ENCODE measurements at regions not wholly inside any gene's neighbourhood (a gene's known extent, or its start where the extent isn't known, plus 50 kb on each side); places are given as distances from the start of the nearest gene placed in this dataset.

GRCh38 chr1:200354243-200354642 is 55.6 kb downstream of the ZNF281 start:
- DNase-seq = no peak

- no peak for DNase-seq
Observed at GRCh38 chr1:200353232-200353631, 56.6 kb downstream of the ZNF281 start.

GRCh38 chr1:200351826-200352549 is 57.8 kb downstream of the ZNF281 start:
- DNase-seq = no peak

DNA sequence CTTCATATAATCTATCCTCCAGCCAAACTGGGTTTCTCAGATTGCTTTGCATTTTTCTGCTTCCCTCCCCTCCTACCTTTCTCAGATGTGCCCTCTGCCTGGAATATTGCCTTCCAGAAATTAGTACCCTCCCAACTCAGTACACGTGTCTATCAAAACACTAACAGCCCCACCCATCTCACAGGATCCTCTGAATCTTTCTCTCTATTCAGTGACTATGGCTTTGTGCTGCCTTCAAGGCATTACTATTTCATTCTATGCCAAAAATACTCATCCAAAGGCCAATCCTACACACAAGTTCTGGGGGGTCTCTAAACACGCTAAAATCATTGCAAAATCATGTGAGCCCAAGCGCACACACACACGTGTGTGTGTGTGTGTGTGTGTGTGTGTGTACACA is 58.4 kb downstream of the ZNF281 start:
- no peak for DNase-seq

GRCh38 chr1:200346700-200347099 is 63.1 kb downstream of the ZNF281 start:
- DNase-seq = no peak

- DNase-seq = no peak
Observed at GRCh38 chr1:200345520-200345919, 64.3 kb downstream of the ZNF281 start.

DNA sequence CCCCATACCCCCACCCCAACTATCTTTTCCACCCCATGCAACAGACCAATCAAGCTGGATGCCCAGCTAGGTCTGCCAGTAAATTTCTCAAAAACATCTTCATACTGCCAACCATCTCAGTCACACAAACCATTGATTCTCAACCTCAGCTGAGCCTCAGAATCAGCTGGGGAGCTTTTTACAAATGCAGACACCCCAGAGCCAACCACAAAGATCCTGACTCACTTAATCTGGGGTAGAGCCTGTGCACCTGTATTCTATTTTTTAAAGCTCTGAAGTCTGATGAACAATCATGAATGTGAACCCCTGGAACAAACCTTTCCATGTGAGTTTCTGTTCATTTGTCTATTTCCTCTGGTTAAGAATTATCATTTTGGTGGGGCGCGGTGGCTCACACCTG is 66.0 kb downstream of the ZNF281 start:
- no peak for DNase-seq

GRCh38 chr1:200342511-200343311 is 67.1 kb downstream of the ZNF281 start:
- DNase-seq = no peak

GRCh38 chr1:200338451-200338850 is 71.4 kb downstream of the ZNF281 start:
- DNase-seq = no peak

DNA sequence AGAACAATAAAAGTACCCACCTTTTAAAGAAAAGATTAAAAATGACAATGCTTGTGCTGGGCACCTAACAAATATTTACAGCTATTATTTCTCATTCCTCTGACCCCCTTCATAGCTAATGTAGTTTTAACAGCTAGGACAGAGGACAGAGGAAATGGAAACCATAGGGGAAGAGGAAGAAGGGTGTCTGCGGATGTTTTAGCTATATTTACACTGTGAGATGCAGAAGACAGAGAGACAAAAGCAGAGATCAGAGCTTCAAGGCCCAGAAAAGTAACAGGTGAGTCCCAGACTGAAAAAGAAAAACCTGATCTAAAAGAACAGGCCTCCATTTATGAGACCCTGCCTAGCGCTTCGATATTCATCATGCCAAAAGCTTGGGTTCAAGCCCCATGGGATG is 72.0 kb downstream of the ZNF281 start:
- no peak for DNase-seq

DNA sequence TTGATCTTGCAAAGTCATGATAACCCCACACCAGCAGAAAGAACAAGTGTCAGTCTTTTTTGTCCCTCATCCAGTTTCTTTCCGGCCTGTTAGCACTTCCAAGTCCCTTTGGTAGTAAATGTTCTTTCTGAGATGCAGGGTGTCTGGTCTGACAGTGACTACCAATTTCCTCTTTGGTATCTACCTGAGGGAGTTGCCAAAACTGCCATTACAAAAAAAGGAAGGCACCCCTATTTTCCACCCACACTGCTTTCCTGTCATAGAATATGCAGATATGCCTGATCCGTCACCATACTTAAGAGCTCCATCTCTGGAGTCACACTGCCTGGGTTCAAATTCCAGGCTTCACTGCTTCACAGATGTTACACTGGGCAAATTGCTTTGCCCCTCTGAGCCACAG is 72.4 kb downstream of the ZNF281 start:
- DNase-seq = no peak

DNA sequence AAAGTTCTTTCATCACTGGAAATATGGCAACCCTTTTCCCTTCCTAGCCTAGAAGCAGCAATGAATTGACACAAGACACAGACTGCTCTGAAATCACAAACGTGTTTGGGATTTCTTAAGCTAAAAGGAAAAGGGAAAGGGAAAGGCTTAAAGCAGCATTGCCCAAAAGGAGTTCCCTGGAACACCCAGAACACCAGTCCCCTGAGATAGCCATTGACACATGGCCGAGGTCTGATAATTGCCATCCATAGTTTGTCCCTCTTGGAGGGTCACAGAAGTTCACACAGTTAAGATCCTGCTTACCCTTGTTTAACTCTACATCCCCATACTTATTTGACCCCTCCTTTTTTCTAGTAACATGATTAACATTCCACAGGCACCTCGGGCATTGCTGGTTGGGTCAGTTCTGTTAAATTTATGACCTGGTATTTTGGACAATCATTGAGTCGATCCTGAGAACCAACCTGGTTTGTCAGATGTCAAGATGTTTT is 72.9 kb downstream of the ZNF281 start:
- no peak for DNase-seq

DNA sequence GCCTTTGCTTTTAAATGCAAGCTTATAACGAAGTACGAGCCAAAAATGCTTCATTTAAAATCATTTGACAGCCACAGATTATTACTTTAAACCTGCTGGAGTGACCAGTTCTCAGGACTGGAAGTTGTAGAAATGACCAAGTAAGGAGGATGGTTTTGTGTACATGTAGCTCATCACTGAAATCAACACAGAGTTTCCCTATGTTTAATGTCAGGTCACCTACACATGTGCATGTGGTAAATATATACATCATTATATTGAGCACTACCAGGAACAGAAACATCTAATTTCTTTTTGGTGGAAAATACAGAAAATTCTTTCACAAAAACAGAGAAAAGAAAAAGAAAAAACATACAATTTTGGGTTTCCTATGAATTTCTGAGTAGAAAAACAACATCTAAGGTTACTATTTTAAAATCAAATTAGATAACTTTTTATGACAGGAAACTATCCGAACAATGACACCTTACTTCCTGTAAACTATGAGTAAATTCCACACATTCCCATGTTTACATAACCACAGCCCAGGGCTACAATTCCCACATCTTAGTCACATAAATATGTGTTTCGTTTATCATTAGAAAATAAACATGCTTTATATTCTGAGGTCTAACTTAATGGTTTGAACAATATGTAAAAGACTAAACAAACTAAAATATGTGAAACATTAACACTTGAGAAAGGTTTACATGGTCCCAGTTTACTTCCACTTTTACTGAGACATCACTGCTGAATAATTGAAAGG is 73.6 kb downstream of the ZNF281 start:
- no peak for DNase-seq

DNA sequence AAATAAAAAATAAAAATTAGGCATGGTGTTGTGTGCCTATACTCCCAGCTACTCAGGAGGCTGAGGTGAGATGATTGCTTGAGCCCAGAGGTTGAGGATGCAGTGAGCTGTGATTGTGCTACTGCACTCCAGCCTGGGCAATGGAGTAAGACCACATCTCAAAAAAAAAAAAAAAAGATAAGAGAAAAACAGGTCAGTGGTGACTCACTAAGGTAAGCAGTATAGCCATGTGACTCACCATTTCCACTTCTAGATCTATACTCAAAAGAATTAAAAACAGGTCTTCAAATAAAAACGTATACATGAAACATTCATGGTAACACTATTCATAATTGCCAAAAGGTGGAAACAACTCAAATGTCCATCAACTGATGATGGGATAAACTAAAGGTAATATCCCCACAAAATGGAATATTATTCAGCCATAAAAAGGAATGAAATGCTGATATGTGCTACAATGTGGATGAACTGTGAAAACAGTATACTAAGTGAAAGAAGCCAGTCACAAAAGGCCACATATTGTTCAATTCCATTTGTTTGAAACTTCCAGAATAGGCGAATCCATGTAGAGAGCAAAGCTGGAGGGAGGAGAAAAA is 75.1 kb downstream of the ZNF281 start:
- no peak for DNase-seq

- no peak for DNase-seq
Observed at GRCh38 chr1:200333329-200333728, 76.5 kb downstream of the ZNF281 start.

DNA sequence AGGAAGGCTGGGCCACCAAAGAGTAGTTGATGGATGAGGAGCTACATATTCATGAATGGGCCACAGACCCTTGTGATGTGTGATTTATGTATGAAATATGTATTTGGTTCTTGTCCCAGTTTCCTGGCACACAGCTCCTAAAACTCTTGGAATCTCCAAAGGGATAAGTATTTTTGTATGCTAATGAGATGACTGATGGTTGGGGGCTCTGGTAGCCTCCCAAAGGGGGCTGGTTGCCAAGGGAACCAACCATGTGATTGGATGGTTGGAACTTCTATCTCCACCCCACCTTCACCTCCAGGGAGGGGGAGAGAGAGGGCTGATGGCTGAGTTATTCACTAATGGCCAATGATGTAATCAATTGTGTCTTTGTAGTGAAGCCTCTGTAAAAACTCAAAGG is 77.1 kb downstream of the ZNF281 start:
- DNase-seq = no peak

- no peak for DNase-seq
Observed at GRCh38 chr1:200330741-200331428, 79.0 kb downstream of the ZNF281 start.

GRCh38 chr1:200329208-200329882 is 80.5 kb downstream of the ZNF281 start:
- no peak for DNase-seq

- no peak for DNase-seq
Observed at GRCh38 chr1:200328379-200328778, 81.5 kb downstream of the ZNF281 start.

DNA sequence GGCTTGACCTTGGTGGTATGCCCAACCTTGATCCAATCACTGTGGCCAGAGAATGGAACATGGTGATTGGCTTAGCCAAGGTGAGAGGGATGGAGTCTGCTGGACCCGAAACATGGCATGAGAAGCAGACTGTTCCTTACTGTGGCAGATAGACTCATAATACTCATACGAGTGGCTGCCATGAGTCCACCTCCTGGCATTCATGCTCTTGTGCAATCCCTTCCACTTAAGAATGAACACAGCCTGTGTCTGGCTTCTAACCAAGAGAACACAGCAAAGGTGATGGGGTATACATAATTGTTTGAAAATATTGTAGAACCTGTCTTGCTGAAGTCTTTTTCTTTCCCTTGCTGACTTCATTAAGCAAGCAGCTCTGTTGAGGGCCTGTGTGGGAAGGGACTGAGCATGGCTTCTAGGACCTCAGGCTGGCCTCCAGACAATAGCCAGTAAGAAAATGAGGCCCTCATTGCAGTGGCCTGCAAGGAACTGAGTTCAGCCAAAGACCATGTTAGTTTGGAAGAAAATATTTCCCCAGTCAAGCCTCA is 85.9 kb downstream of the ZNF281 start:
- no peak for DNase-seq

- DNase-seq = no peak
Observed at GRCh38 chr1:200319148-200319547, 90.7 kb downstream of the ZNF281 start.

- no peak for DNase-seq
Observed at GRCh38 chr1:200317236-200317635, 92.6 kb downstream of the ZNF281 start.

All from hippocampal formation (tissue), 2 donors.